H1 (cell line): ENCODE measurements at regions not wholly inside any gene's neighbourhood (a gene's known extent, or its start where the extent isn't known, plus 50 kb on each side); places are given as distances from the start of the nearest gene placed in this dataset.

Experiments used
- CTCF ChIA-PET: fragments of 300-600 bp; sonication (Branson Sonifier 250); formaldehyde crosslinking; loops from one replicate; lab custom pipeline; 2021; ENCODE audit not compliant: partially characterized antibody; lab: Charles Lee
- POLR2A ChIA-PET: fragments of 300-600 bp; sonication (Branson Sonifier 250); formaldehyde crosslinking; loops from one replicate; lab custom pipeline; 2021; ENCODE audit warnings: inconsistent platforms; ENCODE audit not compliant: partially characterized antibody; lab: Charles Lee
- DNase-seq, 2 experiments: peaks; one replicate each; pipeline versions ENCODE4 v3.0.0 to v3.0.0-alpha.2; 2010 to 2022; ENCODE audit warnings: low spot score in 2 of 2, low read depth in 1 of 2, mixed read lengths in 1 of 2
- FAIRE-seq: peaks from 2 replicates; lab custom pipeline; 2011; peaks lifted over from hg19 to GRCh38; lab: Jason Lieb, UNC
- H2AFZ ChIP-seq: 2 replicates; pipeline ENCODE4 v1.8.1; 2012; ENCODE audit warnings: low read length, inconsistent platforms
- H2AK5ac ChIP-seq: 2 replicates; pipeline ENCODE4 v1.6.1; 2013; ENCODE audit warnings: low read depth, low read length
- H2BK120ac ChIP-seq: replicated peaks from 2 replicates; pipeline ENCODE3; 2013; ENCODE audit warnings: low read depth, low read length, inconsistent platforms
- H2BK12ac ChIP-seq: 2 replicates; pipeline ENCODE4 v1.6.1; 2013; ENCODE audit warnings: low read depth, low read length
- H2BK15ac ChIP-seq: 2 replicates; pipeline ENCODE4 v1.6.1; 2013; ENCODE audit warnings: low read length
- H2BK20ac ChIP-seq: 2 replicates; pipeline ENCODE4 v1.6.1; 2013; ENCODE audit warnings: low read length
- H2BK5ac ChIP-seq: 2 replicates; pipeline ENCODE4 v1.6.1; 2013; ENCODE audit warnings: low read depth, low read length
- H3K14ac ChIP-seq: 2 replicates; pipeline ENCODE4 v1.6.1; 2013; ENCODE audit warnings: inconsistent platforms; ENCODE audit not compliant: insufficient read length
- H3K18ac ChIP-seq: 2 replicates; pipeline ENCODE4 v1.6.1; 2013; ENCODE audit warnings: low read length; ENCODE audit errors: extremely low read depth
- H3K23ac ChIP-seq: 2 replicates; pipeline ENCODE4 v1.6.1; 2013; ENCODE audit warnings: inconsistent platforms; ENCODE audit not compliant: insufficient read length
- H3K23me2 ChIP-seq: 2 replicates; pipeline ENCODE4 v1.6.1; 2013; ENCODE audit warnings: low read depth, low read length
- H3K27ac ChIP-seq: 2 replicates; pipeline ENCODE4 v1.6.1; 2011; ENCODE audit warnings: low read depth, low read length, inconsistent platforms
- H3K27me3 ChIP-seq, 4 experiments: replicated peaks in 1 of 4; 1 replicate in 1 of 4; 2 replicates in 3 of 4; pipeline versions ENCODE4 v1.6.1 to v1.8.1; 2011 to 2013; ENCODE audit warnings: low read length in 3 of 4, mild to moderate bottlenecking in 3 of 4, inconsistent platforms in 2 of 4, mixed read lengths in 2 of 4, moderate library complexity in 1 of 4; ENCODE audit not compliant: control insufficient read depth in 3 of 4, insufficient read depth in 3 of 4; ENCODE audit errors: extremely low read depth in 1 of 4
- H3K36me3 ChIP-seq, 4 experiments: 2 replicates each; pipeline versions ENCODE4 v1.6.1 to v1.8.1; 2011 to 2013; ENCODE audit warnings: mild to moderate bottlenecking in 4 of 4, low read length in 3 of 4, moderate library complexity in 2 of 4, control low read depth in 1 of 4, inconsistent platforms in 1 of 4; ENCODE audit not compliant: insufficient read depth in 4 of 4, control insufficient read depth in 2 of 4
- H3K4ac ChIP-seq: replicated peaks from 2 replicates; pipeline ENCODE3; 2013; ENCODE audit warnings: low read length, low read depth, mixed read lengths, inconsistent platforms; ENCODE audit not compliant: insufficient read length
- H3K4me1 ChIP-seq, 4 experiments: replicated peaks in 1 of 4; 1 replicate in 1 of 4; 2 replicates in 3 of 4; pipeline versions ENCODE4 v1.6.1 to v1.8.1; 2011 to 2013; ENCODE audit warnings: low read length in 3 of 4, inconsistent platforms in 2 of 4, mixed read lengths in 1 of 4; ENCODE audit not compliant: insufficient read depth in 4 of 4, control insufficient read depth in 3 of 4
- H3K4me2 ChIP-seq, 2 experiments: 2 replicates each; pipeline versions ENCODE4 v1.6.1 to v1.8.1; 2011 to 2013; ENCODE audit warnings: low read depth in 2 of 2, low read length in 2 of 2, control low read depth in 1 of 2, inconsistent platforms in 1 of 2, mild to moderate bottlenecking in 1 of 2; ENCODE audit not compliant: insufficient read depth in 1 of 2
- H3K4me3 ChIP-seq, 4 experiments: fragments of 200-600, 300-600 bp in 1 of 4; sonication (generic), shearing (Covaris generic), sonication (Bioruptor Twin) in 1 of 4; 2 replicates each; pipeline versions ENCODE4 v1.5.1 to v1.8.1; 2011 to 2016; ENCODE audit warnings: low read length in 4 of 4, low read depth in 3 of 4, control low read depth in 2 of 4, inconsistent platforms in 2 of 4, mild to moderate bottlenecking in 2 of 4, mixed read lengths in 1 of 4, moderate library complexity in 1 of 4; ENCODE audit not compliant: insufficient read depth in 2 of 4; ENCODE audit errors: extremely low read depth in 1 of 4
- H3K56ac ChIP-seq: replicated peaks from 2 replicates; pipeline ENCODE3; 2013; ENCODE audit warnings: low read depth, mild to moderate bottlenecking, mixed read lengths, low read length, inconsistent platforms; ENCODE audit not compliant: insufficient read length
- H3K79me1 ChIP-seq: 2 replicates; pipeline ENCODE4 v1.6.1; 2013; ENCODE audit warnings: low read depth, low read length, control low read depth
- H3K79me2 ChIP-seq, 2 experiments: 2 replicates each; pipeline versions ENCODE4 v1.6.1 to v1.8.1; 2012 to 2013; ENCODE audit warnings: low read length in 2 of 2, mild to moderate bottlenecking in 2 of 2, inconsistent platforms in 1 of 2; ENCODE audit not compliant: insufficient read depth in 2 of 2, control insufficient read depth in 1 of 2
- H3K9ac ChIP-seq, 4 experiments: replicated peaks in 1 of 4; 1 replicate in 1 of 4; 2 replicates in 3 of 4; pipeline versions ENCODE4 v1.6.1 to v1.8.1; 2011 to 2013; ENCODE audit warnings: low read depth in 3 of 4, low read length in 3 of 4, control low read depth in 2 of 4, mild to moderate bottlenecking in 2 of 4, moderate library complexity in 2 of 4, inconsistent platforms in 1 of 4; ENCODE audit errors: extremely low read depth in 1 of 4
- H3K9me3 ChIP-seq, 2 experiments: 2 replicates each; pipeline versions ENCODE4 v1.6.1 to v1.8.1; 2012 to 2013; ENCODE audit warnings: mild to moderate bottlenecking in 2 of 2, moderate library complexity in 2 of 2, control low read depth in 1 of 2, inconsistent platforms in 1 of 2, low read depth in 1 of 2, low read length in 1 of 2, mixed read lengths in 1 of 2; ENCODE audit not compliant: insufficient read depth in 2 of 2
- H4K20me1 ChIP-seq, 2 experiments: replicated peaks in 1 of 2; 2 replicates each; pipeline versions ENCODE3 to v1.8.1; 2011 to 2013; ENCODE audit warnings: inconsistent platforms in 2 of 2, low read length in 2 of 2, mild to moderate bottlenecking in 1 of 2; ENCODE audit not compliant: insufficient read depth in 2 of 2, control insufficient read depth in 1 of 2
- H4K5ac ChIP-seq: 2 replicates; pipeline ENCODE4 v1.6.1; 2013; ENCODE audit warnings: low read length, low read depth, mixed read lengths, inconsistent platforms; ENCODE audit not compliant: insufficient read length
- H4K8ac ChIP-seq: 2 replicates; pipeline ENCODE4 v1.8.0; 2013; ENCODE audit warnings: mild to moderate bottlenecking, moderate library complexity, low read length, inconsistent platforms; ENCODE audit not compliant: insufficient read depth; ENCODE audit errors: extremely low read depth
- H4K91ac ChIP-seq: replicated peaks from 2 replicates; pipeline ENCODE3; 2013; ENCODE audit warnings: low read length, mixed read lengths, inconsistent platforms; ENCODE audit not compliant: insufficient read length
- BCL11A ChIP-seq, 2 experiments: IDR thresholded peaks; one replicate each; pipeline ENCODE4 v1.6.1; 2011; ENCODE audit warnings: low read depth in 2 of 2, low read length in 2 of 2, mild to moderate bottlenecking in 2 of 2
- CBX5 ChIP-seq: fragments of 300-800, 300-1000 bp; sonication (generic); IDR thresholded peaks from 2 replicates; pipeline ENCODE4 v1.7.1; 2016; ENCODE audit warnings: antibody characterized with exemption, low read length, low read depth
- CTBP2 ChIP-seq: IDR thresholded peaks from 2 replicates; pipeline ENCODE4 v1.7.0; 2011; ENCODE audit warnings: borderline replicate concordance, mild to moderate bottlenecking, moderate library complexity, mixed read lengths, low read length; ENCODE audit not compliant: insufficient read depth, insufficient read length
- CTCF ChIP-seq, 3 experiments: IDR thresholded peaks; 1 replicate in 2 of 3; 2 replicates in 1 of 3; pipeline versions ENCODE4 v1.5.1 to v1.6.1; 2011; ENCODE audit warnings: low read length in 3 of 3, mild to moderate bottlenecking in 3 of 3, inconsistent platforms in 2 of 3, low read depth in 1 of 3, moderate library complexity in 1 of 3; ENCODE audit not compliant: insufficient read depth in 1 of 3; ENCODE audit errors: control extremely low read depth in 1 of 3
- EP300 ChIP-seq, 2 experiments: IDR thresholded peaks; 1 replicate in 1 of 2; 2 replicates in 1 of 2; pipeline ENCODE4 v1.6.1; 2011 to 2012; ENCODE audit warnings: low read depth in 2 of 2, low read length in 2 of 2, mild to moderate bottlenecking in 2 of 2, borderline replicate concordance in 1 of 2, inconsistent platforms in 1 of 2, moderate library complexity in 1 of 2
- EZH2 ChIP-seq: fragments of 200-600 bp; sonication (generic); IDR thresholded peaks from 2 replicates; pipeline ENCODE4 v1.7.1; 2012; ENCODE audit warnings: low read depth, mild to moderate bottlenecking, moderate library complexity, low read length, inconsistent platforms; ENCODE audit not compliant: severe bottlenecking
- RFX5 ChIP-seq: IDR thresholded peaks from 2 replicates; pipeline ENCODE4 v1.6.1; 2011; ENCODE audit warnings: low read depth, low read length, improper control_type of control experiment, borderline replicate concordance
- RXRA ChIP-seq: IDR thresholded peaks from 2 replicates; pipeline ENCODE4 v1.6.1; 2011; ENCODE audit warnings: low read depth, mild to moderate bottlenecking, low read length, moderate library complexity; ENCODE audit not compliant: insufficient read depth
- SUZ12 ChIP-seq: fragments of 200-600 bp; sonication (generic); IDR thresholded peaks from 2 replicates; pipeline ENCODE4 v1.6.1; 2012; ENCODE audit warnings: mild to moderate bottlenecking, inconsistent platforms, low read length, moderate library complexity, mixed read lengths
- TCF12 ChIP-seq: IDR thresholded peaks from 2 replicates; pipeline ENCODE4 v1.6.1; 2011; ENCODE audit warnings: low read depth, mild to moderate bottlenecking, low read length
- TEAD4 ChIP-seq: IDR thresholded peaks from 2 replicates; pipeline ENCODE4 v1.6.1; 2012; ENCODE audit warnings: low read depth, low read length, inconsistent platforms, mixed read lengths
- WGBS, 2 experiments: shearing (Covaris generic) in 1 of 2; methylation state at CpG; one replicate each; pipeline versions ENCODE4 v1.1.6 to v1.1.7; 2013 to 2015; ENCODE audit warnings: low lambda C conversion rate in 2 of 2, mixed read lengths in 2 of 2, inconsistent platforms in 1 of 2, low coverage in 1 of 2, missing lambda C conversion rate in 1 of 2; ENCODE audit not compliant: insufficient replicate concordance in 2 of 2, insufficient coverage in 1 of 2, insufficient read length in 1 of 2; ENCODE audit errors: extremely low coverage in 1 of 2, missing lambda C conversion rate in 1 of 2; 5-methylcytosine and 5-hydroxymethylcytosine counted together

GRCh38 chr9:14007190-14007769 is 306.7 kb downstream of the NFIB start:
- Histone ChIP-seq H2AK5ac (no peak overlapping the region), H3K56ac (no peak overlapping the region), H3K9me3 (peaks cover 0 to 3% of the 10 kb centered on the region in 2 experiments; a peak in 1 of 4 replicates), H2BK20ac (no peak overlapping the region), H2BK12ac (no peak overlapping the region), H2BK15ac (no peak overlapping the region), H3K4ac (no peak overlapping the region), H3K14ac (no peak overlapping the region), H4K20me1 (no peaks in the 10 kb centered on the region), H2BK120ac (no peak overlapping the region), H3K23me2 (no peaks in the 10 kb centered on the region; the same call in 1 of the 2 replicates), H4K5ac (no peak overlapping the region), H4K8ac (no peak overlapping the region), H3K23ac (no peak overlapping the region), H3K79me2 (no peaks in the 10 kb centered on the region), H3K4me3 (no peak overlapping the region), H3K36me3 (no peaks in the 10 kb centered on the region), H3K9ac (no peak overlapping the region), H3K27me3 (no peaks in the 10 kb centered on the region), H4K91ac (no peak overlapping the region), H3K4me2 (no peak overlapping the region), H2AFZ (no peak overlapping the region), H3K79me1 (no peaks in the 10 kb centered on the region), H3K27ac (no peak overlapping the region), H3K4me1 (no peaks in the 10 kb centered on the region), H2BK5ac (no peak overlapping the region), H3K18ac (no peak overlapping the region)
- ChIA-PET POLR2A (no interaction called here), CTCF (interaction anchor here (0.6 to 0.7 kb wide), 2 partner anchors 395 to 457 kb away, joined by 3 read pairs; no protein-coding TSS in a partner anchor)
- WGBS, 2 experiments = 88% methylated on average over 16 of the region's 19 CpGs; no CpG with 5 or more reads in 1 of the 2 experiments
- FAIRE-seq (no peak), DNase-seq (no peak)
- TF ChIP-seq TCF12 (no peak), TEAD4 (no peak), RFX5 (no peak), EP300 (IDR thresholded peaks at IDR 0.05; ENCODE audit: borderline replicate concordance in 1 of 2, low read depth in 2 of 2, low read length in 2 of 2) (no peak), EZH2 (no peak), CBX5 (no peak), CTCF (IDR thresholded peaks at IDR 0.05; ENCODE audit: control extremely low read depth in 1 of 3, insufficient read depth in 1 of 3, low read depth in 1 of 3, low read length in 3 of 3) (no peak), SUZ12 (no peak), RXRA (no peak), BCL11A (IDR thresholded peaks at IDR 0.05; ENCODE audit: low read depth in 2 of 2, low read length in 2 of 2) (no peak), CTBP2 (no peak)
